ENCODE measurements at regions not wholly inside any gene's neighbourhood (a gene's known extent, or its start where the extent isn't known, plus 50 kb on each side); places are given as distances from the start of the nearest gene placed in this dataset.

DNA sequence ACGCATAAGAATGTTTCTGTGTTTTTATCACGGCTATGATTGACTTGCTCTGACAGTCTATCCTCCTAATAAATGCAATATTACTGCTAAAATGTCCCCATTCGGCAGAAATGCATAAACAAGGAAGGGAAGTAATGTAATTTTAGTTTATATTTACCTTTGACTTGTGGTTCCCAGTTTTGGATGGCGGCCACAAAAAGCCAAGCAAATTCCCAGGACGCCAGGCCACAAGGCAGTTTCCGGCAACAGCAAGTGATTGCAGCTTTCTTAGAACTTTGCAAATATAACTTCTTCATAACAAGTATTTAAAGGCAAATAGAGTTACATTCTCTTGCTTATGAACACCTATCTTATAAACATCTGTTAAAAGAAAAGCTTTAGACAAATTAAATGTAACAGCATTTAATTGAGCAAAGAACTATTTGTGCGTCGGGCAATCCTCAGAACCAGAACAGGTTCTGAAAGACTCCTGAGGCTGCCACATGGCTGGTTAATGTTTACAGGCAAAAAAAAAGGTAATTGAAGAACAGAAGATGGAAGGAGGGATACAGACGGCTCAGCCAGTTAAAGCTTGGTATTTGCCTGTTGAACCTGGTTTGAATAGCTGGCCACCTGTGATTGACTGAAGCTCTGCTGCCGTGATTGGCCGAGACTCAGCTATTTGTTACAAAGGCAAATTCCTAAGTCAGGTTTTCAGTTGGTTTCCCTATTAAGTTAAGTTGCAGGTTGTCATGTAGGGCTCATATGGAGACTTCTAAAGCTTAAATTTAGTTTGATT lies 80.8 kb downstream of the C21orf91 start:
- Histone ChIP-seq H3K4me1 (peaks cover 5% of the 10 kb centered on the region), H3K9me3 (no peaks in the 10 kb centered on the region), H3K36me3 (no peaks in the 10 kb centered on the region), H3K27me3 (no peaks in the 10 kb centered on the region), H3K27ac (no peak overlapping the region), H3K4me3 (no peak overlapping the region)
- intact Hi-C loops (cut with DNase I) = no loop called here
- no peak for TF ChIP-seq CTCF (IDR thresholded peaks at IDR 0.05)
- ATAC-seq (peak; percentile 48), DNase-seq (no peak)

DNA sequence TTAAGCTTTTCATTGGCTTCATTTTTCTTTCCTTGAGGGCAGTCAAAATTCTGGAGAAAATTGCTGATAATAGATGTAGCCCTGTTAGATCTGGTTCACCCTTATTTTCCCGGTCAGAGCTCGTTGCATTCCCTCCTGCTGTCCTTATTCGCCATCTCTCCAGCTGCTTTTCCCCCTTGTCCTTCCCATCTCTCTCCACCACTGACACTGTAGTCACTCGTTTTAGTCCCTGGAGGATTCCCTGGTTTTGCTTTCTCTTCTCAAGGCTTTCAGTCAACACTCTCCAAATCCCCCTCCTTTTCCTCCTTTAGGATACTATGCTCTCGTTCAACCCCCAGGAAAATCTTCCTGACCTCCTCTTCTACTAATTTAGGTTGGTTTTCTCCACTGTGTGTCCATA lies 83.1 kb downstream of the C21orf91 start:
- ATAC-seq (no peak), DNase-seq (no peak)
- Histone ChIP-seq H3K4me3 (no peak overlapping the region), H3K27me3 (no peaks in the 10 kb centered on the region), H3K4me1 (peaks cover 5% of the 10 kb centered on the region), H3K36me3 (no peaks in the 10 kb centered on the region), H3K9me3 (no peaks in the 10 kb centered on the region), H3K27ac (no peak overlapping the region)
- no peak for TF ChIP-seq CTCF (IDR thresholded peaks at IDR 0.05)
- intact Hi-C loops (cut with DNase I) = no loop called here

- H3K27ac ChIP-seq = no peak overlapping the region
- DNase-seq (no peak), ATAC-seq (no peak)
- H3K36me3 ChIP-seq = no peaks in the 10 kb centered on the region
- H3K9me3 ChIP-seq = no peaks in the 10 kb centered on the region
- no peaks in the 10 kb centered on the region for H3K27me3 ChIP-seq
- intact Hi-C loops (cut with DNase I) = no loop called here
- peaks cover 5% of the 10 kb centered on the region for H3K4me1 ChIP-seq
- no peak for TF ChIP-seq CTCF (IDR thresholded peaks at IDR 0.05)
- no peak overlapping the region for H3K4me3 ChIP-seq
Measured at GRCh38 chr21:17733209-17733608, 85.9 kb downstream of the C21orf91 start.

GRCh38 chr21:17732306-17732705 lies 86.8 kb downstream of the C21orf91 start:
- H3K27ac ChIP-seq = no peak overlapping the region
- H3K4me1 ChIP-seq = no peaks in the 10 kb centered on the region
- no peak overlapping the region for H3K4me3 ChIP-seq
- H3K36me3 ChIP-seq = no peaks in the 10 kb centered on the region
- H3K27me3 ChIP-seq = no peaks in the 10 kb centered on the region
- DNase-seq = no peak
- H3K9me3 ChIP-seq = no peaks in the 10 kb centered on the region
- no peak for TF ChIP-seq CTCF (IDR thresholded peaks at IDR 0.05)
- intact Hi-C loops (cut with DNase I) = no loop called here
- ATAC-seq = no peak

GRCh38 chr21:17731554-17731953 lies 87.6 kb downstream of the C21orf91 start:
- intact Hi-C loops (cut with DNase I) = no loop called here
- H3K4me1 ChIP-seq = no peaks in the 10 kb centered on the region
- H3K9me3 ChIP-seq = no peaks in the 10 kb centered on the region
- no peak overlapping the region for H3K4me3 ChIP-seq
- no peak for TF ChIP-seq CTCF (IDR thresholded peaks at IDR 0.05)
- ATAC-seq (no peak), DNase-seq (no peak)
- H3K27ac ChIP-seq = no peak overlapping the region
- no peaks in the 10 kb centered on the region for H3K36me3 ChIP-seq
- no peaks in the 10 kb centered on the region for H3K27me3 ChIP-seq

- ATAC-seq (peak; percentile 85), DNase-seq (no peak)
- H3K4me1 ChIP-seq = no peaks in the 10 kb centered on the region
- H3K27ac ChIP-seq = no peak overlapping the region
- H3K9me3 ChIP-seq = no peaks in the 10 kb centered on the region
- no peaks in the 10 kb centered on the region for H3K36me3 ChIP-seq
- no peak overlapping the region for H3K4me3 ChIP-seq
- intact Hi-C loops (cut with DNase I) = no loop called here
- H3K27me3 ChIP-seq = no peaks in the 10 kb centered on the region
- no peak for TF ChIP-seq CTCF (IDR thresholded peaks at IDR 0.05)
Measured at GRCh38 chr21:17730782-17731181, 88.4 kb downstream of the C21orf91 start.

All from upper lobe of right lung (tissue), 1 donor.